ENCODE measurements at regions not wholly inside any gene's neighbourhood (a gene's known extent, or its start where the extent isn't known, plus 50 kb on each side); places are given as distances from the start of the nearest gene placed in this dataset.

GRCh38 chr4:54806351-54806750 lies 148.6 kb downstream of the KIT start:
- in situ Hi-C loops (cut with MboI; ENCODE audit: low pct_ligation_motif_present in 1 of 4, low pct_unique_long_range_greater_than_20kb in 1 of 4, low sequenced_read_pairs in 3 of 4) (no loop called here), intact Hi-C loops (cut with DNase I; ENCODE audit: low total_unique reads) (no loop called here)
- Histone ChIP-seq H3K27me3 (no peaks in the 10 kb centered on the region), H3K4me3 (no peak overlapping the region), H3K36me3 (no peaks in the 10 kb centered on the region), H3K4me1 (no peaks in the 10 kb centered on the region), H3K9me3 (no peaks in the 10 kb centered on the region), H3K27ac (no peak overlapping the region)
- DNase-seq, result no peak
- TF ChIP-seq CTCF (IDR thresholded peaks at IDR 0.05), result no peak
- no peak for TF ChIP-seq EP300 (IDR thresholded peaks at IDR 0.05; ENCODE audit: low read depth)
- TF ChIP-seq POLR2A (IDR thresholded peaks at IDR 0.05), result no peak
- TF ChIP-seq POLR2AphosphoS5 (IDR thresholded peaks at IDR 0.05), result no peak

- Histone ChIP-seq H3K36me3 (no peaks in the 10 kb centered on the region), H3K9me3 (no peaks in the 10 kb centered on the region), H3K4me1 (no peaks in the 10 kb centered on the region), H3K27ac (no peak overlapping the region), H3K27me3 (no peaks in the 10 kb centered on the region), H3K4me3 (no peak overlapping the region)
- in situ Hi-C loops (cut with MboI; ENCODE audit: low pct_ligation_motif_present in 1 of 4, low pct_unique_long_range_greater_than_20kb in 1 of 4, low sequenced_read_pairs in 3 of 4) (no loop called here), intact Hi-C loops (cut with DNase I; ENCODE audit: low total_unique reads) (no loop called here)
- DNase-seq, result no peak
- WGBS, 2 donors (ENCODE audit: low coverage in 1 of 2), result 75% methylated on average over 2 of the region's 2 CpGs; no CpG with 5 or more reads in 1 of the 2 donors
- TF ChIP-seq POLR2AphosphoS5 (IDR thresholded peaks at IDR 0.05) (no peak), EP300 (IDR thresholded peaks at IDR 0.05; ENCODE audit: low read depth) (no peak), CTCF (IDR thresholded peaks at IDR 0.05) (no peak), POLR2A (IDR thresholded peaks at IDR 0.05) (no peak)
These were observed 144.6 kb downstream of the KIT start for GRCh38 chr4:54802336-54802735.

- Histone ChIP-seq H3K27ac (no peak overlapping the region), H3K36me3 (no peaks in the 10 kb centered on the region), H3K27me3 (no peaks in the 10 kb centered on the region), H3K9me3 (no peaks in the 10 kb centered on the region), H3K4me3 (no peak overlapping the region), H3K4me1 (no peaks in the 10 kb centered on the region)
- in situ Hi-C loops (cut with MboI; ENCODE audit: low pct_ligation_motif_present in 1 of 4, low pct_unique_long_range_greater_than_20kb in 1 of 4, low sequenced_read_pairs in 3 of 4), result no loop called here
- WGBS, 2 donors (ENCODE audit: low coverage in 1 of 2), result 67 to 93% methylated on average over 2 to 4 of the region's 4 CpGs
- TF ChIP-seq CTCF (IDR thresholded peaks at IDR 0.05) (no peak), POLR2AphosphoS5 (IDR thresholded peaks at IDR 0.05) (no peak), POLR2A (IDR thresholded peaks at IDR 0.05) (no peak), EP300 (IDR thresholded peaks at IDR 0.05; ENCODE audit: low read depth) (no peak)
- no peak for DNase-seq
- intact Hi-C loops (cut with DNase I; ENCODE audit: low total_unique reads), result no loop called here
These were observed 143.2 kb downstream of the KIT start for GRCh38 chr4:54800831-54801530.

- DNase-seq, result no peak
- TF ChIP-seq POLR2AphosphoS5 (IDR thresholded peaks at IDR 0.05), result no peak
- no peak for TF ChIP-seq EP300 (IDR thresholded peaks at IDR 0.05; ENCODE audit: low read depth)
- no peak for TF ChIP-seq POLR2A (IDR thresholded peaks at IDR 0.05)
- no peak for TF ChIP-seq CTCF (IDR thresholded peaks at IDR 0.05)
- no peaks in the 10 kb centered on the region for H3K9me3 ChIP-seq
- intact Hi-C loops (cut with DNase I; ENCODE audit: low total_unique reads), result no loop called here
- no peaks in the 10 kb centered on the region for H3K4me1 ChIP-seq
- in situ Hi-C loops (cut with MboI; ENCODE audit: low pct_ligation_motif_present in 1 of 4, low pct_unique_long_range_greater_than_20kb in 1 of 4, low sequenced_read_pairs in 3 of 4), result no loop called here
- no peak overlapping the region for H3K27ac ChIP-seq
- no peaks in the 10 kb centered on the region for H3K27me3 ChIP-seq
- no peak overlapping the region for H3K4me3 ChIP-seq
- WGBS, 2 donors (ENCODE audit: low coverage in 1 of 2), result 58 to 77% methylated on average over 3 to 4 of the region's 4 CpGs
- no peaks in the 10 kb centered on the region for H3K36me3 ChIP-seq
These were observed 136.8 kb downstream of the KIT start for GRCh38 chr4:54794579-54794978.

All from transverse colon (tissue), 4 donors.